ENCODE measurements at regions not wholly inside any gene's neighbourhood (a gene's known extent, or its start where the extent isn't known, plus 50 kb on each side); places are given as distances from the start of the nearest gene placed in this dataset.

- Histone ChIP-seq H3K27me3 (ENCODE audit: insufficient read depth, low read length) (no peaks in the 10 kb centered on the region), H3K36me3 (ENCODE audit: insufficient read depth, low read length) (no peaks in the 10 kb centered on the region), H3K27ac (ENCODE audit: low read depth, low read length) (no peak overlapping the region), H3K9me3 (ENCODE audit: control insufficient read depth in 1 of 2, low read length in 2 of 2) (no peaks in the 10 kb centered on the region), H3K4me1 (ENCODE audit: insufficient read depth, low read length) (no peaks in the 10 kb centered on the region), H3K4me3 (ENCODE audit: low read length in 2 of 2) (no peak overlapping the region)
- no peak for DNase-seq
- Mint-ChIP-seq H3K27ac (no peak overlapping the region), H3K4me1 (no peaks in the 10 kb centered on the region), H3K27me3 (no peaks in the 10 kb centered on the region), H3K4me3 (no peak overlapping the region), H3K36me3 (no peaks in the 10 kb centered on the region), H3K9me3 (peaks cover 0 to 10% (median 4%) of the 10 kb centered on the region in 8 donors)
- ChIA-PET CTCF (ENCODE audit: partially characterized antibody) (no interaction called here), POLR2A (ENCODE audit: partially characterized antibody) (no interaction called here)
- intact Hi-C loops (cut with micrococcal nuclease): no loop called here
Observed at GRCh38 chr3:1616744-1617143, 481.9 kb upstream of the CNTN4 start.

GRCh38 chr3:1623896-1624295 is 474.8 kb upstream of the CNTN4 start:
- H3K4me3 Mint-ChIP-seq: no peak overlapping the region
- ChIA-PET CTCF (ENCODE audit: partially characterized antibody) (no interaction called here), POLR2A (ENCODE audit: partially characterized antibody) (no interaction called here)
- H3K27ac ChIP-seq (ENCODE audit: low read depth, low read length): no peak overlapping the region
- intact Hi-C loops (cut with micrococcal nuclease): no loop called here
- H3K4me1 Mint-ChIP-seq: no peaks in the 10 kb centered on the region
- H3K36me3 Mint-ChIP-seq: no peaks in the 10 kb centered on the region
- no peak overlapping the region for H3K4me3 ChIP-seq (ENCODE audit: low read length in 2 of 2)
- peaks cover 0 to 11% (median 0%) of the 10 kb centered on the region in 8 donors for H3K9me3 Mint-ChIP-seq
- no peaks in the 10 kb centered on the region for H3K4me1 ChIP-seq (ENCODE audit: insufficient read depth, low read length)
- no peaks in the 10 kb centered on the region for H3K9me3 ChIP-seq (ENCODE audit: control insufficient read depth in 1 of 2, low read length in 2 of 2)
- no peak overlapping the region for H3K27ac Mint-ChIP-seq
- no peaks in the 10 kb centered on the region for H3K27me3 ChIP-seq (ENCODE audit: insufficient read depth, low read length)
- DNase-seq: no peak
- H3K36me3 ChIP-seq (ENCODE audit: insufficient read depth, low read length): no peaks in the 10 kb centered on the region
- H3K27me3 Mint-ChIP-seq: no peaks in the 10 kb centered on the region

GRCh38 chr3:1632128-1632527 is 466.5 kb upstream of the CNTN4 start:
- intact Hi-C loops (cut with micrococcal nuclease): no loop called here
- Mint-ChIP-seq H3K4me3 (no peak overlapping the region), H3K27me3 (no peaks in the 10 kb centered on the region), H3K27ac (no peak overlapping the region), H3K4me1 (no peaks in the 10 kb centered on the region), H3K36me3 (no peaks in the 10 kb centered on the region), H3K9me3 (peaks cover 0 to 8% (median 6%) of the 10 kb centered on the region in 8 donors)
- Histone ChIP-seq H3K4me3 (ENCODE audit: low read length in 2 of 2) (no peak overlapping the region), H3K9me3 (ENCODE audit: control insufficient read depth in 1 of 2, low read length in 2 of 2) (no peaks in the 10 kb centered on the region), H3K27me3 (ENCODE audit: insufficient read depth, low read length) (no peaks in the 10 kb centered on the region), H3K36me3 (ENCODE audit: insufficient read depth, low read length) (no peaks in the 10 kb centered on the region), H3K4me1 (ENCODE audit: insufficient read depth, low read length) (no peaks in the 10 kb centered on the region), H3K27ac (ENCODE audit: low read depth, low read length) (no peak overlapping the region)
- POLR2A ChIA-PET (ENCODE audit: partially characterized antibody): no interaction called here
- CTCF ChIA-PET (ENCODE audit: partially characterized antibody): no interaction called here
- no peak for DNase-seq

GRCh38 chr3:1661839-1662238 is 436.8 kb upstream of the CNTN4 start:
- no peaks in the 10 kb centered on the region for H3K27me3 Mint-ChIP-seq
- H3K27ac Mint-ChIP-seq: no peak overlapping the region
- no peak overlapping the region for H3K4me3 ChIP-seq (ENCODE audit: low read length in 2 of 2)
- no peaks in the 10 kb centered on the region for H3K9me3 ChIP-seq (ENCODE audit: control insufficient read depth in 1 of 2, low read length in 2 of 2)
- POLR2A ChIA-PET (ENCODE audit: partially characterized antibody): no interaction called here
- no peaks in the 10 kb centered on the region for H3K4me1 ChIP-seq (ENCODE audit: insufficient read depth, low read length)
- H3K36me3 Mint-ChIP-seq: no peaks in the 10 kb centered on the region
- intact Hi-C loops (cut with micrococcal nuclease): no loop called here
- no peaks in the 10 kb centered on the region for H3K4me1 Mint-ChIP-seq
- DNase-seq: no peak
- CTCF ChIA-PET (ENCODE audit: partially characterized antibody): no interaction called here
- no peaks in the 10 kb centered on the region for H3K36me3 ChIP-seq (ENCODE audit: insufficient read depth, low read length)
- no peak overlapping the region for H3K27ac ChIP-seq (ENCODE audit: low read depth, low read length)
- H3K27me3 ChIP-seq (ENCODE audit: insufficient read depth, low read length): no peaks in the 10 kb centered on the region
- H3K4me3 Mint-ChIP-seq: no peak overlapping the region
- H3K9me3 Mint-ChIP-seq: peaks cover 0 to 3% (median 0%) of the 10 kb centered on the region in 8 donors

- Mint-ChIP-seq H3K9me3 (peaks cover 0 to 6% (median 0%) of the 10 kb centered on the region in 8 donors), H3K27me3 (no peaks in the 10 kb centered on the region), H3K4me1 (no peaks in the 10 kb centered on the region), H3K36me3 (no peaks in the 10 kb centered on the region), H3K4me3 (no peak overlapping the region), H3K27ac (no peak overlapping the region)
- no peaks in the 10 kb centered on the region for H3K36me3 ChIP-seq (ENCODE audit: insufficient read depth, low read length)
- no peaks in the 10 kb centered on the region for H3K4me1 ChIP-seq (ENCODE audit: insufficient read depth, low read length)
- intact Hi-C loops (cut with micrococcal nuclease): no loop called here
- no peaks in the 10 kb centered on the region for H3K9me3 ChIP-seq (ENCODE audit: control insufficient read depth in 1 of 2, low read length in 2 of 2)
- H3K4me3 ChIP-seq (ENCODE audit: low read length in 2 of 2): no peak overlapping the region
- ChIA-PET CTCF (ENCODE audit: partially characterized antibody) (no interaction called here), POLR2A (ENCODE audit: partially characterized antibody) (no interaction called here)
- H3K27me3 ChIP-seq (ENCODE audit: insufficient read depth, low read length): no peaks in the 10 kb centered on the region
- H3K27ac ChIP-seq (ENCODE audit: low read depth, low read length): no peak overlapping the region
- no peak for DNase-seq
Observed at GRCh38 chr3:1664266-1664665, 434.4 kb upstream of the CNTN4 start.

- Mint-ChIP-seq H3K27me3 (no peaks in the 10 kb centered on the region), H3K9me3 (peaks cover 0 to 6% (median 1%) of the 10 kb centered on the region in 8 donors), H3K4me1 (no peaks in the 10 kb centered on the region), H3K36me3 (no peaks in the 10 kb centered on the region), H3K4me3 (no peak overlapping the region), H3K27ac (no peak overlapping the region)
- ChIA-PET POLR2A (ENCODE audit: partially characterized antibody) (no interaction called here), CTCF (ENCODE audit: partially characterized antibody) (no interaction called here)
- Histone ChIP-seq H3K9me3 (ENCODE audit: control insufficient read depth in 1 of 2, low read length in 2 of 2) (no peaks in the 10 kb centered on the region), H3K4me1 (ENCODE audit: insufficient read depth, low read length) (no peaks in the 10 kb centered on the region), H3K27me3 (ENCODE audit: insufficient read depth, low read length) (no peaks in the 10 kb centered on the region), H3K27ac (ENCODE audit: low read depth, low read length) (no peak overlapping the region), H3K4me3 (ENCODE audit: low read length in 2 of 2) (no peak overlapping the region), H3K36me3 (ENCODE audit: insufficient read depth, low read length) (no peaks in the 10 kb centered on the region)
- no peak for DNase-seq
- intact Hi-C loops (cut with micrococcal nuclease): no loop called here
Observed at GRCh38 chr3:1666865-1667264, 431.8 kb upstream of the CNTN4 start.

GRCh38 chr3:1677576-1678156 is 421.0 kb upstream of the CNTN4 start:
- CTCF ChIA-PET (ENCODE audit: partially characterized antibody): no interaction called here
- Histone ChIP-seq H3K4me1 (ENCODE audit: insufficient read depth, low read length) (no peaks in the 10 kb centered on the region), H3K9me3 (ENCODE audit: control insufficient read depth in 1 of 2, low read length in 2 of 2) (no peaks in the 10 kb centered on the region), H3K27me3 (ENCODE audit: insufficient read depth, low read length) (no peaks in the 10 kb centered on the region), H3K27ac (ENCODE audit: low read depth, low read length) (no peak overlapping the region), H3K4me3 (ENCODE audit: low read length in 2 of 2) (no peak overlapping the region), H3K36me3 (ENCODE audit: insufficient read depth, low read length) (no peaks in the 10 kb centered on the region)
- POLR2A ChIA-PET (ENCODE audit: partially characterized antibody): no interaction called here
- H3K36me3 Mint-ChIP-seq: no peaks in the 10 kb centered on the region
- DNase-seq: no peak
- peaks cover 0 to 24% (median 10%) of the 10 kb centered on the region in 8 donors for H3K9me3 Mint-ChIP-seq
- H3K4me1 Mint-ChIP-seq: no peaks in the 10 kb centered on the region
- H3K4me3 Mint-ChIP-seq: no peak overlapping the region
- H3K27ac Mint-ChIP-seq: no peak overlapping the region
- H3K27me3 Mint-ChIP-seq: no peaks in the 10 kb centered on the region
- intact Hi-C loops (cut with micrococcal nuclease): no loop called here

GRCh38 chr3:1692428-1692827 is 406.2 kb upstream of the CNTN4 start:
- Mint-ChIP-seq H3K27me3 (no peaks in the 10 kb centered on the region), H3K27ac (no peak overlapping the region), H3K36me3 (no peaks in the 10 kb centered on the region), H3K4me3 (no peak overlapping the region), H3K9me3 (peaks cover 0 to 6% (median 1%) of the 10 kb centered on the region in 8 donors), H3K4me1 (no peaks in the 10 kb centered on the region)
- H3K4me1 ChIP-seq (ENCODE audit: insufficient read depth, low read length): no peaks in the 10 kb centered on the region
- no peaks in the 10 kb centered on the region for H3K36me3 ChIP-seq (ENCODE audit: insufficient read depth, low read length)
- H3K9me3 ChIP-seq (ENCODE audit: control insufficient read depth in 1 of 2, low read length in 2 of 2): no peaks in the 10 kb centered on the region
- CTCF ChIA-PET (ENCODE audit: partially characterized antibody): no interaction called here
- intact Hi-C loops (cut with micrococcal nuclease): no loop called here
- H3K27me3 ChIP-seq (ENCODE audit: insufficient read depth, low read length): no peaks in the 10 kb centered on the region
- DNase-seq: no peak
- no peak overlapping the region for H3K4me3 ChIP-seq (ENCODE audit: low read length in 2 of 2)
- no peak overlapping the region for H3K27ac ChIP-seq (ENCODE audit: low read depth, low read length)
- POLR2A ChIA-PET (ENCODE audit: partially characterized antibody): no interaction called here
